MM.1S (cell line): ENCODE measurements at regions not wholly inside any gene's neighbourhood (a gene's known extent, or its start where the extent isn't known, plus 50 kb on each side); places are given as distances from the start of the nearest gene placed in this dataset.

Experiments
- EZH2 ChIP-seq: fragments of 300-600 bp; sonication (generic); optimal IDR thresholded peaks from 2 replicates; pipeline ENCODE3; 2017; ENCODE audit warnings: low read depth, mild to moderate bottlenecking, antibody characterized with exemption, low read length, mixed read lengths
- TF ChIP-seq, protein P1 (sequence below): fragments of 300-600 bp; sonication (generic); IDR thresholded peaks from 2 replicates; pipeline ENCODE4 v1.5.1; 2016; ENCODE audit warnings: antibody characterized with exemption, low read length, mixed read lengths

DNA sequence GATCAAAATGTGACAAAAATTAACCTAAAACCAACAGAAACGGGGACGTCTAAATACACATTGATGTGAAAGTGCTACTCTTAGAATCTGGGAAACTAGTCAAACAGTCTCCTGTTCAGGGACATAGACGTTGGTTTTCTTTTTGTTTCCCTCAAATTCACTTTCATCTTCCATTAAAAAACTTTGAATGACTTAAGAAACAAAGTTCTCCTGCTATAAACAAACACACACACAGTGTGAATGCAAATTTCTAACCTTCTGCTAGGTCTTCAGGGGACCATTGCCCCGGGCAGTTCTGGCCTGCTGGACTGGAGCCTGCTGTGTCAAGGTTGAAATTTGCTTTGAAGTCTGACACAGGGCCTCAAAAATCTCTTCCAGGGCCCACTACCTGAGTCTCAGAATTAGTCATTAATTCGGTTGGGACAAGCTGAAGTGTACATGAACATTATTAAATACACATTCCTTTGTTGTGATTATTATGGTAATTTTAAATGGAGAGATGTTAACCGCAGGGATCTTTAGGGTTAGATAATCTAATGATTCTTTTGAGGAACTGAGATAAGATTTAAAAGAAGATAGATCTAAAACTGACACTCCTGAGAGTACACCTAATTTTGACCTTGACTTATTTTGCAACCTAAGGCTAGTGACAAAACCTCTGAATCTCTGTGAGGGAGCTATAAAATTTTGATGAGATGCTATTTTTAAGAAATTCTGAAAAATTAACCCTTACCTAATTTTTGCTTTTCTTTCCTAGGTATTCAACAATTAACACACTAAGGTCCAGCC, 1260.4 kb downstream of the ROBO1 start:
- TF ChIP-seq, protein P1, sequence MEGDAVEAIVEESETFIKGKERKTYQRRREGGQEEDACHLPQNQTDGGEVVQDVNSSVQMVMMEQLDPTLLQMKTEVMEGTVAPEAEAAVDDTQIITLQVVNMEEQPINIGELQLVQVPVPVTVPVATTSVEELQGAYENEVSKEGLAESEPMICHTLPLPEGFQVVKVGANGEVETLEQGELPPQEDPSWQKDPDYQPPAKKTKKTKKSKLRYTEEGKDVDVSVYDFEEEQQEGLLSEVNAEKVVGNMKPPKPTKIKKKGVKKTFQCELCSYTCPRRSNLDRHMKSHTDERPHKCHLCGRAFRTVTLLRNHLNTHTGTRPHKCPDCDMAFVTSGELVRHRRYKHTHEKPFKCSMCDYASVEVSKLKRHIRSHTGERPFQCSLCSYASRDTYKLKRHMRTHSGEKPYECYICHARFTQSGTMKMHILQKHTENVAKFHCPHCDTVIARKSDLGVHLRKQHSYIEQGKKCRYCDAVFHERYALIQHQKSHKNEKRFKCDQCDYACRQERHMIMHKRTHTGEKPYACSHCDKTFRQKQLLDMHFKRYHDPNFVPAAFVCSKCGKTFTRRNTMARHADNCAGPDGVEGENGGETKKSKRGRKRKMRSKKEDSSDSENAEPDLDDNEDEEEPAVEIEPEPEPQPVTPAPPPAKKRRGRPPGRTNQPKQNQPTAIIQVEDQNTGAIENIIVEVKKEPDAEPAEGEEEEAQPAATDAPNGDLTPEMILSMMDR = no peak
- TF ChIP-seq EZH2 = no peak
